Suppressor macrophage treated with lipopolysaccharide for 4 hours (primary cell): ENCODE measurements at regions not wholly inside any gene's neighbourhood (a gene's known extent, or its start where the extent isn't known, plus 50 kb on each side); places are given as distances from the start of the nearest gene placed in this dataset.
A peak's percentile ranks its signal among the peaks of the same experiment; 100 is the strongest.
"Not testable (repeated sequence)": the region's sequence is repeated elsewhere in the genome, so short reads cannot be mapped to it uniquely, and the experiment has no call there.

Experiments used
- DNase-seq: peaks from one replicate; pipeline ENCODE4 v3.0.0-alpha.2; 2020

DNA sequence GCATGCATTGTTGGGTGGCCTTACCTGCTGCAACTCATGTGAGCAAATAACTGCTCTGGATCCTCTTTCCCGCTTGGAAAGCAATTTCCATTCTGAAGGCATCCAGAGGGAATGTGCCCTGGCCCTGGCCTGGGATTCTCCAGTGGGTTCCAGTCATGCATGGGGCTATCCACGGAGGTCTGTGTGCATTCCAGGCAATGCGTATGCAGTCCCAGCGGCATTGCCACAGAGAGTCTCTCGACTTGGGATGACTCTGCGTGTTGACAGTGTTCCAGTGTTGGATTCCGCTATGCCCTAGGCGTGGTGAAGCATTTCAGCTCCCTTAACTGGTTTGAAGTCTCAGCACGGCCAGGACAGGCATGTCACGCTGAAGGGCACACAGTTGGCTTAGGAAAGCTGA is 113.9 kb downstream of the SNRPN start:
- no peak for DNase-seq

DNA sequence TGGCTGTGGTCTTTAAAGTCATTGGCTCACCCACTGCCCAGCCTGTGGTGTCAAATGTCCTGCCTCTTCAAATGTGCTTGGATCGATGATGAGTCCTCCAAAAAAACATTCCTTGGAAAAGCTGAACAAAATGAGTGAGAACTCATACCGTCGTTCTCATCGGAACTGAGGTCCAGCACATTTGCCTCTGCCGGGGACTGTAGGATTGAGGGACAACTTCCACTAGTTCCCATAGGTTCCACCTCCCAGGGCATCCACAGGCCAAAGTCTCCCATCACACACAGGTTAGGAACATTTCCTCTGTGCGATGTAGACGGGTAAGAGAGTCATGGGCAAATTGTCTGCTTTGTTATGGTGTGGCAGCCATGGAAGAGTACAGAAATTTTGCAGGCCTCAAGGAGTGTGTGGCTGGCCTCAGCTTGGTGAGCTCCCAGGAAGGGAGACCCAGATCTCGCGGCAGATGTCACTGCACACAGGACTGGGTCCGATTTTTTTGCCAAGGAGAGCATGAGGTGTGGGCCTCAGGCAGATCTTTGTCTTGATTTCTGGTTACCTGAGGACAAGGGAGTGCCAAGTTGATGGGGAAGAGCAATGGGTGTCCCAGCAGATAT is 115.7 kb downstream of the SNRPN start:
- no peak for DNase-seq

DNA sequence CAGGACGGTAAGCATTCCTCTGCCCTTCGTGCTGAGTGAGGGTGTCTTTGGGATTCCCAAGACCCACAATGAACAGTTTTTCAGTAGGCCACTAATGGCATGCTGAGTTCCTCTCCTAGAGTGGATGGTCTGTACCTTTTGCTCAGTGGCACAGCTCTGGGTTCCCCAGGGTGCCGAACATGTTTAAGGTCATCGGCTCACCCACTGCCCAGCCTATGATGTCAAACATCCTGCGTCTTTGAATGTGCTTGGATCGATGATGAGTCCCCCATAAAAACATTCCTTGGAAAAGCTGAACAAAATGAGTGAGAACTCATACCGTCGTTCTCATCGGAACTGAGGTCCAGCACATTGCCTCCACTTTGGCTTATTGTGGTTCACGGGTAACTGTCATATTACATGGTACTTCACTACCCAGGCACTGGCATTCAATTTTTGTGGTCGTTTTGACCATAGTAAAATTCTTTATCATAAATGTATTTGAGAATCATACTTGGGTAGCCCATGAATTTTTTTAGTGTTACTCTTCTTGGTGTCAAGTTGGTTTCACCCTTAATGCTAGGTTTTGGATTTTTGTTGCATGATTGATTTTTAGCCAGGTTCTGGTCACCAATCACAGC is 118.2 kb downstream of the SNRPN start:
- no peak for DNase-seq

DNA sequence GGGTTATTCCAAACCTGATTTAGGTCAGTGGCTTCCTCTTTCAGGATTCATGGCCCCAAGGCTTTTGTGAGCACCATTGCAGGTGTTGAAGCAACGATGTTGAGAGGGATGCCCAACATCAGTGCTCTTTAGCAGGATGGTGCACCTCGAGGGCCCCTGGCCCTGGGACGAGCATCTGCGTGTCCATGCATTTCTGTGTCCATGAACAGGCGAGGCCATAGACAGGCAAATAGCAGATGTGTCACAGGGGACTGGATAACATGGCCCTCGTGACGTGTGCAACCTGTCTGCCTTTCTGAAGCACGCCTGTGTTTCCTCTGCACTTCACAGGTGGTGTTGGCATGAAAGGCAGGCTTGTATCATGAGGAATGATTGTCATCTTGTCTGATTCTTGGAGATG is 132.3 kb downstream of the SNRPN start:
- no peak for DNase-seq

DNA sequence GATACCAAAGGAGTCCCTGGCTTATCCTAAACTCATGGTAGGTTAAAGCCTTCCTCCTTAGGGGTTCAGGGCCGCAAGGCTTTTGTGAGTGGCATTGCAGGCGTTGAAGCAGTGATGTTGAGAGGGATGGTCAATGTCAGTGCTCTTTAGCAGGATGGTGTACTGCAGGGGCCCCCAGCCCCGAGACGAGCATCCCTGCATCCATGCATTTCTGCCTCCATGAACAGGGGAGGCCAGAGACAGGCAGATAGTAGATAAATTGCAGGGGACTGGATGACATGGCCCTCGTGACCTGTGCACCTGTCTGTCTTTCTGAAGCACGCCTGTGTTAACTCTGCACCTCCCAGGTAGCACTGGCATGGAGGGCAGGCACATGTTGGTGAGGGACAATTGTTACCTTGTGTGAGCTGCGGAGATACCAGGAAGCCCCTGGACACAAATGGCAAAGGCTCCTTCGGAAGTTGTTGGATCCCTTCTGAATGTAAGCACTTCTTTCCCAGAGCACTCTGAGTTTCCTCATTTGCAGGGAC is 133.5 kb downstream of the SNRPN start:
- DNase-seq = no peak

DNA sequence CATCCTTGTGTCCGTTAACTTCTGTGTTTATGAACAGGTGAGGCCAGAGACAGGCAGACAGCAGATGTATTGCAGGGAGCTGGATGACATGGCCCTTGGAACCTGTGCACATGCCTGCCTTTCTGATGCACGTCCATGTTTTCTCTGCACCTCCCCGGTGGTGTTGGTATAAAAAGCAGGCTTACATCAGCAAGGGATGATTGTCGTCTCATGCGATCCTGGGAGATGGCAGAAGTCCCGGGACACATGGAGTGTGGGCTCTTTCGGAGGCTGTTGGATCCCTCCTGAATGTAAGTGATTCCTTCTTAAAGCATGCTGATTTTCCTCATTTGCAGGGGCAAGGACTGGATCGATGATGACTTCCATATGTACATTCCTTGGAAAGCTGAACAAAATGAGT is 134.8 kb downstream of the SNRPN start:
- no peak for DNase-seq

DNA sequence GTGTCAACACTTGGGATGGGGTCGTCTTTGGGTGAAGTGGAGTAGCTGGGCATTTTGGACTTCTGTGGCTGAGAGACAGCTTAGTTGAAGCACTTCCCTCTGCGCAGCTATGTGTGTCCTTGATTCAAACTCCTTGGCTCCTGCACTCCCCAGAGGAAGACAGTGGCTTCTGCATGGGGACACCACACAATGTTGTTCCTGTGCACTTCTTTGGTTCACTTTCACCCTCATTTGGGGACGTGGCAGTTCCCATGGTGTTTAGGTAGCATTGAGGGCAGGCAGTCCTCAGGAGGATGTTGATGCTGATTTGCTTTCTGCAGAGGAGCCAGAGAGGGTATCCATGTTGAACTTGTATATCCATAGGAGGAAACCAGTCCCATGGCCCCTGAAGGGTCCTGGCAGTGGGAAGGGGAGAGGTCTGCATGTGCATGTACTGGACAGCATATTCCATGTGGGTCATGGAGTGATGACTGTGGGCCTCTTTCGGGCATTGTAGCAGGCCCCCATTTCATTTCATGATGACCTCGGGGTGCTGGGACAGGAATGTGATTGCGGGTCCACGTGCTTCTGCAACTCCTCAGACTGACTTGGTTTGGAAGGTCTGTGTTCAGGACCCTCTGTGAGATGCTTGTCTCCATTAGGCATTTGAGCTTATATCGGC is 135.4 kb downstream of the SNRPN start:
- no peak for DNase-seq

DNA sequence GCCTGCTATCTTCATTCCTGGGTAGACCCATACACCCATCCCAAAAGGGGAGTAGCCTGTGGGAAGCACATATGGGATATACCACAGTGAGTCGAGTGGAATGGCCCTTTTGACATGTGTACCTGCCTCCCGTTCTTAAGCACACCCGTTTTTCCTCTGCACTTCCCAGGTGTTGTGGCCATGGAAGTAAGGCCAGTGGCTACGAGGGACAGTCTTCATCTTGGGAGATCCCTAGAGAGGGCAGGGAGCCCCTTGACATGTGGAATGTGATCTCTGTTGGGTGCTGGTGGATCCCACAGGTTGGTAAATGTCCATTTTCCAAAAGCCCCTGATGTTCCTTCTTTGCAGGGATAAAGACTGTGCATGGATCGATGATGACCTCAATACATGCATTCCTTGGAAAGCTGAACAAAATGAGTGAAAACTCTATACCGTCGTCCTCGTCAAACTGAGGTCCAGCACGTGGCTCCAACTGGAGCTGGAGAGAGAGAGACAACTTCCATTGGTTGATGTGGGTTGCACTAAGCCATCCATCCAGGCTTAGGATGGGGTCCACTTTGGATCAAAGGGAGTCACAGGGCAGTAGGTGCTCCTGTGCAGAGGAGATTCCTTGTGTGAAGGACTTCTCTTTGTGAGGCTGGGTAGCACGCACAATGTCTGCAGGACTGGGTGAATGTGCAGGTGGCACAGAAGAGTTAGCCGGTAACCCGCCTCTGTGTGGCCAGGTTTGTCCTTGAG is 136.8 kb downstream of the SNRPN start:
- no peak for DNase-seq

DNA sequence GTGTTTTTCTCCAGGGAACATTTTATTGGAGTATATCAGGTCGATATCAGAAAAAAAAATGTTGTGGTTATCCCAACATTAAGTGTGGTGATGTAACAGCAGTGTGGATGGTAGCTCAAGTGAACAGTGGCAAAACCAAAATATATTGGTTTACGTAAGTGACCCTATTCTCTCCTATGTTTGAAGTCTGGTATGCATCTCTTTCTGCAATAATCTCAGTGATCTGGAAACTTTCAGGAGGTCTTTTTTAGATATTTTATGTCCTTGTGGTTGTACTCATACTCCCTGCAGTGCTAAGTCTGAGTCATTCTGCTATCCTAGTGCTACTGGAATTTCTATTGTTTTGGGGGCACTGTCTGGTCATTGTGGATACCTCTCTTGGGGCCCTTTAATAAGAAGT is 137.9 kb downstream of the SNRPN start:
- no peak for DNase-seq

DNA sequence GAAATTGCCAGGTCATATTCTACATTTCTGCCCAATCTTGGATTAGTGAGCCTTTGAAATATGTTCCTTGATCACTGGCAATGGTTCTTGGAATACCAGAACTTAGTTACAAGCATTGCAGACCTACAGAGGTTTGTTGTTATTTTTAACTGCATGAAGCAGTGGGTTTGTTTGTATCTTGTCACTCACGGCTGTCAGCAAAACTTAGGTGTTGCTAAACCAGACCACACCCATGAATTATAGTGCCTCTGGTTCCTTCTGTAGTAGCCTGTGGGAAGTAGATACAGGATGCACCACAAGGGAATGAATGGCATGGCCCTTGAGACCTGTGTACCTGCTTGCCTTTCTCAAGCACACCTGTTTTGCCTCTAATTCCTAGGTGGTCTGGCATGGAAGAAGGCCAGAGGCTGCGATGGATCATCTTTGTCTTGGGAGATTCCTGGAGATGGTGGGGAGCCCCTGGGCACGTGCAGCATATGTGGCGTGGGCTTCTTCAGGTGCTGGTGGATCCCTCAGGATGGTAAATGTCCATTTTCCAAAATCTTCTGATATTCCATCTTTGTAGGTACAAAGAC is 138.8 kb downstream of the SNRPN start:
- DNase-seq = no peak

DNA sequence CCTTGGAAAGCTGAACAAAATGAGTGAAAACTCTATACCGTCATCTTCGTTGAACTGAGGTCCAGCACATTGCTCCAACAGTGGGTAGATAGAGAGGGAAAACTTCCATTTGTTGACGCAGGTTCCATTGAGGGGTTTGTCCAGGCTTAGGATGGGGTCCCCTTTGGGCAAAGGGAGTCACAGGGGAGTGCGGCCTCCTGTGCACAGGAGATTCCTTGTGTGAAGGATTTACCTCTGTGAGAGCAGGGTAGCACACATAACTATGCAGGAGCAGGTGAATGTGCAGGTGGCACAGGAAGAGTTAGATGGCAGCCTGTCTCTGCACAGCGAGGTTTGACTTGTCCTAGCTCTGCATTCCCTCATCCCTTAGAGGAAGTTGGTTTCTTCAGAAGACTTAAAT is 139.3 kb downstream of the SNRPN start:
- DNase-seq = no peak

DNA sequence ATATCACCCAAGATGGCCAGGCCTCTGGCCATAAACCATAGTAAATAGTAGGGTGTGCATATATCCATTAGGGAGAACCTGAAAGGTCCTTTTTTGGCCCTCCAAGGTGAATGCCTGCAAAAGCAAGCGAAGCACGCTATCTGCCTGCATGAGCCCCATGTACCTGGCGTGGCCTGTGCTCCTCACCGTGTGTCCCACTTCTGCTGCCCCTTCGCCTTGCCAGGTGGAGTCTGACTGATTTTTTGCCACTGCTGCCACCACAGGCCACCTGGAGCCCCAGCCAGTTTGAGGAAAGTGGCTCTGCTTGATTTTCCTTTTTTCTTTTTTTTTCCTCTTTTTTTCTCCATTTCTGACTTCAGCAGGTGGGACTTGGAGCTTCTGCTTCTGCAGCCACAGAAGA is 139.7 kb downstream of the SNRPN start:
- no peak for DNase-seq

DNA sequence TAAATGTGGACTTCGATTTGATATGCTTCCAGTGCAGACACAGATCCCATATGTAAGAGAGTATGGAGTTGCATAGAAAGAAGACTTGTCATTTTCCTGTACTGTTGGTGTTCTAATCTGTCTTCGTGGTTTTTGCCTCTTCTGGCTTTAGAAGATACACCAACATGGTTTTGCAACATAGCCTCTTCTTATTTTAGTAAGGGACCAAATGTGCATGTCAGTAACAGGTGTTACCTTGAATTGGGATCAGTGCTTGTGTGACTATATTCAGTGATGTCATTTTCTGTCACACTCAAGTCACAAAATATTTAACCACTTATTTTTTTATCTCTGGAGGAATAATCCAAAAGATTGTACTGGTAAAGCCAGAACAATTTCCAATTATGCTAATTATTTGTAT is 140.4 kb downstream of the SNRPN start:
- DNase-seq = no peak

DNA sequence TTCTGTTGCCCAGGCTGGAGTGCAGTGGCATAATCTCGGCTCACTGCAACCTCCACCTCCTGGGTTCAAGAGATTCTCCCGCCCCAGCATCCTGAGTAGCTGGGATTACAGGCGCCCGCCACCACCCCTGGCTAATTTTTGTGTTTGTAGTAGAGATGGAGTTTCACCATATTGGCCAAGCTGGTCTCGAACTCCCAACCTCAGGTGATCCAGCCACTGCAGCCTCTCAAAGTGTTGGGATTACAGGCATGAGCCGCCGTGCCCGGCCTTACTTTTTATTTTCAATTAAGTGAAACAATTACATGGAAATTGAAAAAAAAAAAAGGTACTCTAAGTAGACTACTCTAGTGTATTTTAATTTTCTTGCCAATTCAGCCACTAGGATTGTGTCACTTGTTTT is 145.2 kb downstream of the SNRPN start:
- DNase-seq = not testable (repeated sequence)

DNA sequence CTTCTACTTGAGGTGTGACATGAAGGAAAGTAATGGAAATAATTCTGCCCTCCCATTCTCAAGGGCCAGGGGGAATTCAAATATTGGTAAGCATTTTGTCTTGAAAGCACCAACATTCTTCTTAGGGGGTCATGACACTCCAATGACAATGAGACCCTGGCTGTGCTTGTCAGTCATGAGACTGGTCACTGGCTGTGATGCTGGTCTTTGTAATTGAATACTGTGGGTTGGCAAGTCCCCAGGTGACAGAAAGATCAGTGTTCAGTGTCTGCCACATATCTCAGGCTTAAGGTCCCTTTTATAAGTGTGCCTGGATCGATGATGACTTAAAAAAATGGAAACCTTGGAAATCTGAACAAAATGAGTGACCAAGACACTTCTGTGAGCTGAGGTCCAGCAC is 151.4 kb downstream of the SNRPN start:
- no peak for DNase-seq

DNA sequence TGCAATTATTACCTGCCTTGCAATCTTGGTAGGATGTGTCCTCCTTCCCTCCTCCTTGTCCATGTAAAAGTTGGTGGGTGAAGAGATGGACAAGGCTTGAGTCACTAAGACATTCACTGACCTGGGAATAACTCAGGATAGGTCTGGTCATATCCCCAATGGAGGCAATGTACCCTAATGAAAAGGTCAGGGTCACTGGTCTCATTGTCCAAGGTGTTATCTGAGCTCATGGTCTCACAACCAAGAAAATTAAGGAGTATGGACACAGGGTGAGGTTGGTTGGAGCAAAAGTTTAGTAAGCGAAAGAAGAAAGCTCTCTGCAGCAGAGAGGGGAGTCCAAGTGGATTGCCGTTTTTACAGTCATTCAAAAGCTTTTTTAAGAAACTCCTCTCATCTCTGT is 179.0 kb downstream of the SNRPN start:
- no peak for DNase-seq

DNA sequence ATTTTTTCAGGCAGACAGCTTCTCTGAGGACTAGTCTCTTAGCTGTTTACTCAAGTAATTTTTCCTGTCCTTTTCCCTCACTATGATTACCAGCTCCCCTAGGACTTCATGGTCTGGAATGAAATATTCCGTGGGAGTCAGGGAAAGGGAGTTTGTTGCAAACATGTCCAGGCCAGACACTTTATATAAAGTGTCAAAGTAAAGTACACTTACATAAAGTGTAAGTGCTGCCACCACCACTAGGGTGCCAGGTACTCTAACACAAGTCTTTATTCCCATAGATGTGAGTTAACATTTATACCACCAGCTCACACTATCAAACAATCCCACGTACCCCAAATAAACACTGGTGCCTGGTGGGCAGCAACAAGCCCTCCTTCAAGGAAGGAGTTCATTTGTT is 179.8 kb downstream of the SNRPN start:
- DNase-seq = no peak

DNA sequence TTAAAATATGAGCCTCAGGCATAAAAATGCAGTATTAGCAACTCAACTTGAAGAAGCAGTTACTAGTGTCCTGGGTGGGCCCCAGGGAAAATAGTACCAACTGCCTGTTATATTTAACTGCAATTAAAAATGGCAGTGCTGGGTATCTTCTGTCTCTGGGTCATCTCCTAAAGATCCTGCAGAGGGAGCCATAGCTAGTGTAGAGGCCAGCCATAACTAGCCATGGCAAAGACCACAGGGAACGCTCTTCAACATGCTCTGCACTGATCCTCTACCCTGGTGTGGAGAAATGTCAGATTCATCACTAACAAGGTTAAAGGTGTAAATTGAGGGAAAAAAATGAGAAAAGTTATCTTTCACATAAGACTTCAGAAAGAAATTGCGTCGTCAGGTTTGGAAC is 181.3 kb downstream of the SNRPN start:
- DNase-seq = peak; percentile 2

DNA sequence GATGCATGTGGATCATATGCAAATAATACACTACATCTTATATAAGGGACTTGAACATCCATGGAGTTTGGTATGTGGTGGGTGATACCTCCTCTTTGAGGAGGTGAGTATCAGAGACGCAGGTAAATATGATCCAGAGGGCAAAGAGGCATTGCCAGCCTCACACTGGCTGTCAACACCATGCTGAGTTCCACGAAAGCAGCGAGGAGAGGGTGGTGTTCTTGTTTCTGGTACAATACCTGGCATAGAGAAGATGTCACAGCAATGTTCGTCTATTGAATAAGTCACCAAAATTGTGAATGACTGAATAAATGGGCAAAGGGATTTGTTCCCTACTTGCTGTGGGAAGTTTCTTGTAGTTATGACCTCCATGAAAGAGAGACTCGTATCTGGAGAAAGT is 182.2 kb downstream of the SNRPN start:
- no peak for DNase-seq

DNA sequence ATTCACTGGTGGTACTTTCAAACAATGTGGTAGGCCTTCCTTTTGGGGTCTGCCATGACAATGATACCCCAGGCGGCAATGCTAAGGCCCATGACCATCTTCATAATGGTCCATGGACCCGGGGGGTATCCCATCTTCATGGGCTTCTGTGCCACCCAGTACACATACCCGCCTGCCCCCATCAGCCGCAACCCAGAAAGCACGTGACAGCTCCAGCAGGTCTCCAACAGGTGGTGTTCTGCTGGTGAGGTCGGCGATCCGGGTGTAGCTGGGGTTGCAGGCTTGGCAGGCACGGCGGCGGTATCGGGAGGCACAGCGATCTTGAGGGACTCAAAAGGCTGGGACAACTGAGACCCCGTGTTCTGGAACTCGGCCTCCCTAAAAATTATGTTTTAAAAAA is 214.5 kb downstream of the SNRPN start:
- no peak for DNase-seq

DNA sequence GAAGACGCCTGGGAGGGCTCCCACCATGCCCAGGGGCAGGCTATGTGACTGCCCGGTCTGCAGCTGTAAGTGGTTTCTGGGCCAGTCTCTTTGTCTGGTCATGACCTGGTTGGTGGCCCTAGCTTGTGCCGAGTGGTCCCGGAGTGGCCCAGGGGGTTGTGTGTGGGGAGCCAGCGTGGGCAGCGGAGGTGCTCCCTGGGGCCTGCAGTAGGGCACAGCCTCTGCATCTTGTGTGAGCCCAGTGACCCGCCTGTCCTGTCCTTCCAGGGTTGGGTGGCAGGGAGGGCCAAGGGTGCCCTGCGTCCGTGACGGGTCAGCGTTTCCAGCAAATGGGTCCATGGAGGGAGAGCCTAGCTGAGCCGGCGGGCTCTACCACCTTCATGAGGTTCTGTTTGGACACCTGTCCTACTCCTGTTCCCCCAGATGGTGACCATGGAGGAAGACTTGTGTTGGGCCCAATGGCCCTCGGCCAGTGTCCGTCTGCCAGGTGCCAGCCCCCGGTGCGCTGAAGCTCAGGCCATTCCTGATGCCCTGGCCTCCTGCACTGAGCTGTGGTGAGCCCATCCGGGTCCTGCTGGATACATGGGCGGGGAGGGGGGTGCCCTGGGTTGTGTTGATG is 215.4 kb downstream of the SNRPN start:
- no peak for DNase-seq

DNA sequence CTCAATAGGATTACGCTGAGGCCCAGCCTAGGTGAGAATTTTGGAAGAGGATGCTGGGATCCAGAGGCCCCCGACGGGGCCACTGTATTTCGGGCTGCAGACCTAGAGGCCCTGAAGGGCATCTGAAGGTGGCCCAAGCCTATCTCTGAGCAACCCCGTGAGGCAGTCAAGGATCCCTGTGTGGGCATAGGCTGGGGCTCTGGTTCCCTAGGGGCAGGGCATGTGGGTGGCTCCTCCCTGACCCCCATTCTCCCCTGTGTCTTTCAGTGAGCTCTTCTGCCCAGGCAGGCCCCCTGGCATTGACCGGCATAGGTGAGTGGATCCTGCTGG is 216.0 kb downstream of the SNRPN start:
- no peak for DNase-seq
